Kidney epithelial cell (primary cell): ENCODE measurements at regions not wholly inside any gene's neighbourhood (a gene's known extent, or its start where the extent isn't known, plus 50 kb on each side); places are given as distances from the start of the nearest gene placed in this dataset.
A peak's percentile ranks its signal among the peaks of the same experiment; 100 is the strongest.

ENCODE experiments used
- DNase-seq: peaks from one replicate; pipeline ENCODE4 v3.0.0-alpha.2; 2010; ENCODE audit warnings: low read depth
- H3K27me3 ChIP-seq: 2 replicates; pipeline ENCODE4 v1.6.0; 2011; ENCODE audit warnings: low read length; ENCODE audit not compliant: control insufficient read depth, insufficient read depth
- H3K36me3 ChIP-seq: 2 replicates; pipeline ENCODE4 v1.5.1; 2011; ENCODE audit warnings: low read length; ENCODE audit not compliant: control insufficient read depth, insufficient read depth
- H3K4me3 ChIP-seq: 2 replicates; pipeline ENCODE4 v1.5.1; 2011; ENCODE audit warnings: low read depth, mild to moderate bottlenecking, control low read depth, low read length
- TF ChIP-seq, protein P1 (sequence below): IDR thresholded peaks from 2 replicates; pipeline ENCODE4 v1.5.1; 2011; ENCODE audit warnings: mild to moderate bottlenecking, moderate library complexity, low read length, control low read depth, inconsistent platforms; ENCODE audit not compliant: insufficient read depth, poor library complexity, severe bottlenecking

DNA sequence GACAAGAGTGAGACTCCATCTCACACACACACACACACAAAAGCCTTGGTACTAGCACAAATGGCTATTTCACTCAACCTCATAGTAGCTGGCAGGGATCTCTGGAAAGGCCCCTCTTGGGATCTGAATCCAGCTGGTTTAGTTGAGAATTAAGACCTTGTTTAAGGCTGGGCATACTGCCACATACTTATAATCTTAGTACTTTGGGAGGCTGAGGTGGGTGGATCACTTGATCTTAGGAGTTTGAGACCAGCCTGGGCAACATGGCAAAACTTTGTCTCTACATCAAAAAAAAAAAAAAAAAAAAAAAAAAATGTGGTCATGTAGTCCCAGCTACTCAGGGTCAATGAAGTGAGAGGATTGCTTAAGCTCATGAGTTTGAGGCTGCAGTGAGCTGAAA lies 628.3 kb downstream of the MMUT start:
- no peaks in the 10 kb centered on the region for H3K27me3 ChIP-seq
- no peak overlapping the region for H3K4me3 ChIP-seq
- TF ChIP-seq, protein P1, sequence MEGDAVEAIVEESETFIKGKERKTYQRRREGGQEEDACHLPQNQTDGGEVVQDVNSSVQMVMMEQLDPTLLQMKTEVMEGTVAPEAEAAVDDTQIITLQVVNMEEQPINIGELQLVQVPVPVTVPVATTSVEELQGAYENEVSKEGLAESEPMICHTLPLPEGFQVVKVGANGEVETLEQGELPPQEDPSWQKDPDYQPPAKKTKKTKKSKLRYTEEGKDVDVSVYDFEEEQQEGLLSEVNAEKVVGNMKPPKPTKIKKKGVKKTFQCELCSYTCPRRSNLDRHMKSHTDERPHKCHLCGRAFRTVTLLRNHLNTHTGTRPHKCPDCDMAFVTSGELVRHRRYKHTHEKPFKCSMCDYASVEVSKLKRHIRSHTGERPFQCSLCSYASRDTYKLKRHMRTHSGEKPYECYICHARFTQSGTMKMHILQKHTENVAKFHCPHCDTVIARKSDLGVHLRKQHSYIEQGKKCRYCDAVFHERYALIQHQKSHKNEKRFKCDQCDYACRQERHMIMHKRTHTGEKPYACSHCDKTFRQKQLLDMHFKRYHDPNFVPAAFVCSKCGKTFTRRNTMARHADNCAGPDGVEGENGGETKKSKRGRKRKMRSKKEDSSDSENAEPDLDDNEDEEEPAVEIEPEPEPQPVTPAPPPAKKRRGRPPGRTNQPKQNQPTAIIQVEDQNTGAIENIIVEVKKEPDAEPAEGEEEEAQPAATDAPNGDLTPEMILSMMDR: no peak
- no peaks in the 10 kb centered on the region for H3K36me3 ChIP-seq
- DNase-seq: no peak

DNA sequence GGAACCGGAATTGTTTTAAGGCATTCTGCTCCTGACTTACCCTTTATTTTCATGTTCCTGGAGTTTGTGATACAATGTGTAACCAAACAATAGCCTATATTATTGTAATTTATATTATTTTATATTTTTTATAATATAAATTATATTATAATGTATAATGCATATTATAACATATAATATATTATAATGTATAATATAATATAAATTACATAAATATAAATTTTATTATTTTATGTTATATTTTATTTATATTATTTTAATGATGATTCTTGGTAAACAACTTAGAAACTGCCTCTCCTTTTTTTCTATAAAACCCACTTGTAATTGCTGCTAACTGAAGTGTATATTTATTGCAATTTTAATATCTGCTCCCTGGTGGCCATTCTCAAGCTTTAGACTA lies 629.1 kb downstream of the MMUT start:
- TF ChIP-seq, protein P1: no peak
- H3K27me3 ChIP-seq: no peaks in the 10 kb centered on the region
- H3K36me3 ChIP-seq: no peaks in the 10 kb centered on the region
- no peak for DNase-seq
- H3K4me3 ChIP-seq: no peak overlapping the region

DNA sequence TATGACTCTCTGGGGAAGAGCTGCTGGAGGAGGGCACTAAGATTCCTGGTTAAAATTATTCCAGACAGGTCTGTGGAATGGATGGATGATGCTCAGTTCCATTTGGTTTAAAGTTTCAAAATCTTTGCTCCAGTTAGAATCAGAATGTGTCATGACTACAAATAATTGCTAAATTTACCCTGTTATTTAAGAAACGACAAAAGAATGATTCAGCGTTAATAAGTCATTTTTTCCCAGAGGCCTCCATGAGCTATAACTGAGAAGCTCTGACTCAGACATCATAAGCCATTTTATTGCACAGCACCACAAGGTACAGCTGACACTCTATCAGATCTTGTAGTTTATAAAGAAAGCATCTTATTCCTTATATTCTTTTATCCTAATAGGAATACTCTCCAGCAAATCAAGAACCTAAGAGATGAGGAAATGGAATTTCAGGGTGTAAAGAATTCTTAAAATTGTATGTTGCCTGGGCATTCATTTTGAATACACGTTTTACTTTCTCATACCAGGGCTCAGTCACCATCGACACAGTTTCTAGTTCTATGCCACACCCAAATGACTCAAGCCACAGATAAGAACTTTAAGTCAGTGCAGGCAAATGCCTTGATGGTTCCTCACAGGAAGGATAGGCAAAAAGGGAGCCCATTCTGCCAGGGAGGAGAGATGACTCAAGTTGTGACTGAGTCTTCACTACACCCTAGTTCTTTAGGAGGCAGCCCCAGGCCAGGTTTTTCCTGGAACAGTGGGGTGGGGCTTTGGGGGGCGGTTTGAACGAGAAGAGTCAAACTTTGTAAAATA lies 636.0 kb downstream of the MMUT start:
- H3K36me3 ChIP-seq: no peaks in the 10 kb centered on the region
- peak; percentile 88 for DNase-seq
- no peaks in the 10 kb centered on the region for H3K27me3 ChIP-seq
- H3K4me3 ChIP-seq: no peak overlapping the region
- TF ChIP-seq, protein P1: no peak

DNA sequence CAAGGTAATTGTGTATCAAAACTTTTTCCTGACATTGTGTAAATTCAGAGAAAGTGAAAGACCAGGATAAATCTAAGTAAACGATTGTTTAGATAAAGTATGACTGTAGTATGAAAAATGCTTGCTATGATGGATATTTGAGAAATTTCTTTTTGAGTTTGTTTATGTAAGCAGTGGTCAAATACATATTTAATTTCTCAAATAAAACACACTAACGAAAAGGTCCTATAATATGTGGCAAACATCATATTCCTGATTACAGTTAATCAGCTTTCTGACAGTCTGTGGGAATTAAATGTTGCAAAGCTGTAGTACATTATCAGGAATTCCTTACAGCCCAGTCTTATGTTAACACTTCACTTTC lies 636.9 kb downstream of the MMUT start:
- Histone ChIP-seq H3K4me3 (no peak overlapping the region), H3K36me3 (no peaks in the 10 kb centered on the region), H3K27me3 (no peaks in the 10 kb centered on the region)
- DNase-seq: no peak
- TF ChIP-seq, protein P1: no peak

DNA sequence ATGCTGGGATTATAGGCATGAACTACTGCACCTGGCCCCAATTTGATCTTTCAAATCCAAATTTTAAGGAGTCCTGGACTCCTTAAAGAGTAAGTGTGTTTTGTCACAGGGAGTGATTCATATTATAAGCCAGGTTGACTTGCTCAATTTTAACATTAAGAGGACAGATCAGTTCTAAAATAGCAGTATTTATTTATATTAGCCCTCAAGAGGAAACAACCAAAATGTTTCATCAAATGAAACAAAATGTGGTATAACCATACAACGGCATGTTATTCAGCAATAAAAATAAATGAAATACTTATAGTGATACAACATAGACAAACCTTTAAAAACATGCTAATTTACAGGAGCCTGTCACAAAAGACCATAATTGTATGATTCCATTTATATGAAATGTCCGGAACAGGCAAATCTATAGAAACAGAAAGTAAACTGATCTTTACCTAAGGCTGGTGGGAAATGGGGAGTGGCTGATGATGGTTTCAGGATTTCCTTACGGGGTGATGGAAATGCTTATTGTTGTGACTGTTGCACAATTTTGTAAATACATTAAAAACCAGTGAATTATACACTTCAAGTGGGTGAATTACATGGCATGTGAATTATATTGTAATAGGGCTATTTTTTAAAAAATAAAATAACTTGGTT lies 637.4 kb downstream of the MMUT start:
- H3K36me3 ChIP-seq: no peaks in the 10 kb centered on the region
- H3K4me3 ChIP-seq: no peak overlapping the region
- no peaks in the 10 kb centered on the region for H3K27me3 ChIP-seq
- TF ChIP-seq, protein P1: no peak
- DNase-seq: no peak
